ENCODE measurements at regions not wholly inside any gene's neighbourhood (a gene's known extent, or its start where the extent isn't known, plus 50 kb on each side); places are given as distances from the start of the nearest gene placed in this dataset.

DNA sequence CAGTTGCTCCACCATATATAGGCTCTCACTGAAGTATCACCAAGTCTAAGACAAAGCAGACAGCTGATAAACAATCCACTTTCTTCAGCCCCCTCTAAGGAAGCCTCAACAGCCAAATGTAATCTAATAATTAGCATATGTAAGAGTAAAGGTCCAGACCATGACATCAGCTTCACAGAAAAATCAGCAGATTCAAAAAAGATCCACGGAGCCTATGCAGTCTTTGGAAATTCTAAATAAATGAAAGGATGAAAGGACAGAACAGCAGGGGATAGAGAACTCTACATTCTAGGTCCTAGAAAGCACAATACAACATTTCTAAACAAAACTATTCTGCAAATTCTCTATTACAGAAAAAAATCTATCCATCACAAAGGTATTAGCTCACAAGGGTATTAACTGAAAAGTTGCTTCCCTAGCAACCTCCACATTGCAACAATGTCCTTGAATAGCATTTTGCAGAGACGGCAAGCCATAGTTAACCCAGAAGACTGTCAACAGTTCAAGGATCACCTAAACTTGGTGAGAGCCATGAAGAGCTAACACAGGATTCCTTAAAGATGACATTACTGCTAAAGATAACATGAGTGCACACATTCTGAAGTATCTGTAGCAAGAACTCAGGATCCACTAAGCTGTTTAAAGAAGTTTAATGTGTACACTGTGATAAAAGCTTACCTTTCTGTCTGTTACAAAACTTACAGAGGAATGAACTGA is 74.3 kb downstream of the SIPA1L2 start:
- no peak for DNase-seq

DNA sequence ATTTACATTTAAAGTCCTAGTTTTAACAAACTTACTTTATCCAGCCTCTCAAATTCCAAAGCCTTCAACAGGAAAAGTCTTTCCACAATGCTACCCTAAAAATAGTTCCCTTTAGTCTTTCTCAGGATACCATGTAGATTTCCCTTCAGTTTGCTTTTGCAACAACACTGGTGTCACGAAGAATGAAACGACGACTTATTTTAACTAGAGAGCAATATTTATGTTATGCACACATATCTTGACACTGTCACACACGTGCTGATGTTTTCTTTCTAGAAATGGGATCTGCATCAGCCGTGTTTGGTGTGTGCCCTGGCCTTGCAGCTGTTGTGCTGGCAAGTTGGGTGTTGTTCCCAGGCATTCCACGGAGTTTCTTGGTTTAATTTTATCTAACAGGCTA is 75.5 kb downstream of the SIPA1L2 start:
- no peak for DNase-seq

- no peak for DNase-seq
These were observed 76.1 kb downstream of the SIPA1L2 start for GRCh38 chr1:232553809-232554208.

DNA sequence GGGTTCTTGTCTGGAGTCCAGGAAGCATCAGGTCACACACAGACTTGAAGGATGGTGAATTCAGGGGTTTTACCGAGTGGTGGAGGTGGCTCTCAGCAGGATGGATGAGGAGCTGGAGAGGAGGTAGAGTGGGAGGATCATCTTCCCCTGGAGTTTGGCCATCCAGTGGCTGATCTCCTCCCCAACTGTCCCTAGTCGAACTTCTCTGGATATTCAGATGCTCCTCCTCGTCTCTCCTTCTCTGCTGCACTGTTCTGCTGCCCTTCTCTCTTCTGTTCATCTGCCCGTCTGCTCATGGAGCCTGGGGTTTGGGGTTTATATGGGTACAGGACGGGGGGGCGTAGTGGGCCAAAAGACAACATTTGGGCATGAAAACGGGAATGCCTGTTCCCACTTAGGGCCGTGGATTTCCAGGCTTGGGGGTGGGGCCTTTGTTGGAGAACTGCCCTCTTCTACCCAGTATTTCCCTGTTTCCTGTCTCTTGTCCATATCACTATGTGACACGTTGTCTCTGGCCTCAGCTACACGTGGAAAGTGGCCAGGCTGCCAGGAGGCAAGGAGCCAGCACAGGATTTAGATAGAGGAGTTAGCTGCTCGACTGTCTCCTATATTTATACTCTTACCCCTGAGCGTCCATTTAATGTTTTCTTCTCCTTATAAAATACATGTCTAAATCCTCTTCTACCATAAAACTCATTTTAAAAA is 76.7 kb downstream of the SIPA1L2 start:
- DNase-seq = no peak

DNA sequence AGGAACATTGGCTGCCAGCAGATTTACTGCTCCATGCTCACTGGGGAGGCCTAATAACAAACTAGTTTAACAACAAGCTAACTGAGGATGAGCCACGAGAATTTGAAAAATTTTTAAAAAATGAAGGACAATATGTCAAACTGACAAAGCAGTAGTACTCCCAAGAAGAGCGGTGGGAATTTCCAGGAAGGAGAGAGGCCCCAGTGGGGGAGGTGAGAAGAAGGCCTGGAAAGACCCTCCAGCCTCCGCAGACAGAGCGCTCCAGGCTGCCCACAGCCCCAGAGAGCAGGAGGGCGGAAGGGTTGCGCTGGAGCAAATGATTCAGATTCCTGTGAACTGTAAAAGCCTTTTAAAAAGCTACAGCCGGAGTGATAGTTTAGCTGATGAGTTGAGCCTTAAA is 78.5 kb downstream of the SIPA1L2 start:
- DNase-seq = no peak

GRCh38 chr1:232550007-232550406 is 79.9 kb downstream of the SIPA1L2 start:
- no peak for DNase-seq

- no peak for DNase-seq
These were observed 81.2 kb downstream of the SIPA1L2 start for GRCh38 chr1:232548691-232549090.

DNA sequence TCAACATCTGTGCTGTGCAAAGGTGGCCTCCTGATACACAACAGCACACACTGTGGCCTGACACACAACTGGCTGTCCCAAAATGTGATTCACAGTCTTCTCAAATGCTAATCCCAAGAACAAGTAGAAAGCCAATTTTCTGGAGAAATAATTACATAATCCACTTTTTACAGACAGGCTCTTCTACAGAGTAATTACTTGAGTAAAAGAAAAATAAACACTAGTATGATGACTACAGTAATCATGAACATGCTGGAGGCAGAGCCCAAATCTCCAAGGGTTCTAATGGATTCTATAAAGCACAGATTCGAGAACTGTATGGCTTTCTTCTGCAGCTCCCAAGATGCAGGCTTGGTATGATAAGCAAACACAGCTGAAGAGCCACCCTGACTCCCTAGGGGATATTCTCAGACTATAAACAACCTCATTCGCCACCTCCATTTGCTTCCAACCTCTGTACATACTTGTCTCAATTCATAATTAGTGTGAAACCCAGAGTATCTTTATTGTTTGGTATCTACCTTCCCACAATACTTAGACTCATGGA is 81.9 kb downstream of the SIPA1L2 start:
- no peak for DNase-seq

DNA sequence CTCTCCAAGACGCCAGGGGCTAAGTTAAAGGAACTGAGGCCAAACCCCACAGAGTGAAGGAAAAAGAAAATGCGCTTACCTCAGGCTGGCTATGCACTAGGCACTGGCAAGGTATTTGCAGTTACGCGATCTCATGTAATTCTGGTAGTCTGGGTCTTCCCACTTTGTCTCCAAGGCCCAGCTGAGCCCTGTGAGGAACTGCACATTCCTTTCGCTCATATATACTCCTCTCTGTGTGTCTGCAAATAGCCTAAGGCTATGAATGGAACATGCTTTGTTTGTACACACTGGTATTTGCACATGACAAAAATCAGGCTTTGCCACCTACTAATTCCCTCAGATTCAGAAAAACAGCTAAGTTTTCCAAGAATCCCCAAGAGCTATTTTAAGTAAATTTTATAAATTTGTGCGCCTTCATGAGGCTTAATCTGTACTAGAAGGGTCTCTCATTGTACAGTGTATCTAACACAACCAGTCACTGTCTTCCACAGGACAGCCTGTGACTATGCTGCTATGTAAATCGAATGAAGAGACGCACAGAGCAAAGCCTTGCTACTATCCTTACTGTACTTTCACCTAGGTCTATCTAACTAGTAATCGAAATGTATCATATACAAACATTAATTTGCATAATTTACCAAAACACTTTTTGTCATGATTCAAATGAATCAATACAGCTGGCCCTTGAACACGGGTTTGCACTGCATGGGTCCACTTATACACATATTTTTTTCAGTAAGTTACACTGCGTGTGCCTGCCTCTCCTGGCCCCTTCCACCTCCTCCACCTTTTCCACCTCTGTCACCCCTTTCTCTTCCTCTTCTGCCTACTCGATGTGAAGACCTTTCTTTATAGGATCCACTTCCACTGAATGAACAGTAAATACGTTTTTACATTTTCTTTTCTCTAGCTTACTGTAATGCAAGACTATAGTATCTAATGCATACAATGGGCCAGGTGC is 87.0 kb downstream of the SIPA1L2 start:
- DNase-seq = no peak

- no peak for DNase-seq
These were observed 91.0 kb downstream of the SIPA1L2 start for GRCh38 chr1:232538943-232539302.

GRCh38 chr1:232538224-232538942 is 91.5 kb downstream of the SIPA1L2 start:
- DNase-seq = no peak

- no peak for DNase-seq
These were observed 95.1 kb downstream of the SIPA1L2 start for GRCh38 chr1:232534552-232535517.

DNA sequence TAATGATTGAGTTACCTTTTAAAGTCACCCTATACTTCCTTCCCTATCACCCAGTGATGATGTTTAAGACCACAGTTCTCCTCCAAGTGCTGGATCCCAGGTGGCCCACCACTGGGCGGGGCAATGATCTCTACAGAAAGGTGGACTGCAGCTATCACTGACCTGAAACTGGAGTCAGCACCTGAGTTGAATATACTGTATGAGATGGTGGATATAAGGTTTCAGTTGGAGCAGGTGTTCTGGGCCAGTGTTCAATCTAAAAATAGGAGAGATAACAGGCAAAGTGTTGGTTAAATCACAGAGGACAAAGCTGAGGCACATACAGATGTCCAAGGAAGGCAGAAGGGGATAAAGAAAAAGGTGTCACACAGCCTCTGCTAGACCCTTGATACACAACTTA is 96.6 kb downstream of the SIPA1L2 start:
- no peak for DNase-seq

DNA sequence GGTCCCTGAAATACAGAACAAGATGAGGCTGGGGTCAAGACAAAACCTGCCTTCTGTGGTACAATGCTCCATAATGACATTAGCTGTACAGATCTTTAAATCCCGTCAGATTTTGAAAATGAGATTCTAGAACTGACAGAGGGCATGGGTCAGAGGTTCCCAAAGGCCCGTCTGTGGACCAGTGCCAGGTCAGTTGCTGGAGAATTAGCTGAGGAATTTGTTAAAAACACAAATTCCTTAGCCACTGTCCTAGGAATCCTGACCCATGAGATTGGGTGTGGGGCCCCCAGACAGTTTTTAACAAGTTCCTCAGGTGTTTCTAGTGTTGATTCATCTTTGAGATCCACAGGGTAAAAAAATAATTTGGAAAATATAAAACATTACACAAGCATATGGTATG is 97.0 kb downstream of the SIPA1L2 start:
- no peak for DNase-seq

GRCh38 chr1:232531291-232531690 is 98.6 kb downstream of the SIPA1L2 start:
- no peak for DNase-seq

GRCh38 chr1:232529747-232530146 is 100.2 kb downstream of the SIPA1L2 start:
- no peak for DNase-seq

DNA sequence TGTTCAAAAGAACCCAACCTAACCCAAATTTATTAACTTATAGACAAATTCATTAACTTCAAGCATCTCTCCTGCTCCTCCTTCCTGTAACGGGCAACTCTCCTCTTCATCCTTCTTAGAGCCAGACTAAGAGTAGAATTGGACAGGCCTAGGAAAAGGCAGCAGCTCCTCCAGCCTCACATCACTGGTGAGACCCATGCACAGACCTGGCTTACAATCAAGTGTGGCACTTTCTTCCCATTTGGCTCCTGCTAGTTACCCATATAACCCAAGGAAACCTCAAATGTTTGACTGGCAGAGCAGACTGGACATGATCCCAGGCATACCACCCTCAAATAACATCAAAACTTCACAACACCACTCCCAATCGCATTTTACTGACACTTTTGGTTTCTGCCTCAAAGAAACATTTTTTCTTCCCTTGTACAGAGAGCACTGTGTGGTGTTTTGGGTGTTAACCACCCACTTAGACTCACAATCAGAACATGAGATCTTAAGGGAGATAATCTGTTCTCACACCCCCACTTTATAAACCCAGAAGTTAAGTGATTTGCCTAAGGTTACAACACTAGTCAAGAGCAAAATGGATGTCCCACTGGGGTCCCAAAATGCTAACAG is 101.4 kb downstream of the SIPA1L2 start:
- no peak for DNase-seq

DNA sequence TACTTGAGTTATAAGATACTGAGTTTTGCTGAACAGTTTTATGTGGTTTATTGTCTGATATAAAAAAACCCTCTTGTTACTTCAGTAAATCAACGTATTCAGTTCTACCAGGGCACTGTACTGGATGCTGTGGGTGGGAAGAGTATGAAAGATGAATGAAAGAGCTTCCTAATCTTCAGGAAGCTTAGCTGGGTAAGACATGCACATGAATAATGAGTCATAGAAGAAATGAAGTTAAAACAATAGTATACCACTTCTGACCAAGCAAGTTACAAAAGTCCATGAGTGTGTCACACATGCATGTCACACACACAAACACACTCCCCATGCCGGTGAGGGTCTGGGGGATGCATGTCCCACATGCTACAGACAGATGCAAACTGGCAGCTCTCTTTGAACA is 105.9 kb downstream of the SIPA1L2 start:
- no peak for DNase-seq

DNA sequence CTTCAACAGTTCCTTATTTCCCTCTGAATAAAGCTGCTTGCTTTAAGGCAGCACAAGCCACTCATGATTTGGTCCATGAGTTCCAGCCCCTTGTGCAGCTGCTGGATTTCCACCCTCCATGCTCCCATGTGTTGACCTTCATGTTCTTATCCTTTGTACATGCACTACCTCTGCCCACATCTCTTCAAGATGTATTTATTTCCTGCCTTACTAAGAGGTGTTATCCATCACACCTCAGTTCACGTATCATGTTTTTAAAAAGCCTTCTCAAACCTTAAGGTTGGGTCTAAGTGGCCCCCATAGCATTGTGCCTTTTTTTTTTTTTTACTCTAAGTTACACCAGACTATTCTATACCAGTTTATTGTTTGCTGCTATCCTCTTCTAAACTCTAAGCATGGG is 107.7 kb downstream of the SIPA1L2 start:
- no peak for DNase-seq

DNA sequence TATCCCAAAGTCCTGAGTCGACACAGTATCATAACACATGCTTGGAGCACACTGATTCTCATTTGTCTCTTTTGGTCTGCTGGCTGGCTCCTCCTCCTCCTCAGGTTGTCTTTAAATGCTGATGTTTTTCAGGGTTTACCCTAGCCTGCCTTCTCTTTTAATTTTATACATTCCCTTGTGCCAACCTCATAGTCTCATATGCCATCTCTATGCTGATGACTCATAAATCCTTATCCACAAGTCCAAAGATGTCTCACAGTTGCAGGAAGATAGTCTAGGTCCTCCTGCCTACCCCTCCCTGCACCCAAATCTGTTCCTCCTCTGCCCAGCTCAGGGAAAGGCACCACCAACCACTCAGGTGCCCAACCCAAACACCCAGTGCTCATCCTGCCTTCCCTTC is 108.3 kb downstream of the SIPA1L2 start:
- no peak for DNase-seq

DNA sequence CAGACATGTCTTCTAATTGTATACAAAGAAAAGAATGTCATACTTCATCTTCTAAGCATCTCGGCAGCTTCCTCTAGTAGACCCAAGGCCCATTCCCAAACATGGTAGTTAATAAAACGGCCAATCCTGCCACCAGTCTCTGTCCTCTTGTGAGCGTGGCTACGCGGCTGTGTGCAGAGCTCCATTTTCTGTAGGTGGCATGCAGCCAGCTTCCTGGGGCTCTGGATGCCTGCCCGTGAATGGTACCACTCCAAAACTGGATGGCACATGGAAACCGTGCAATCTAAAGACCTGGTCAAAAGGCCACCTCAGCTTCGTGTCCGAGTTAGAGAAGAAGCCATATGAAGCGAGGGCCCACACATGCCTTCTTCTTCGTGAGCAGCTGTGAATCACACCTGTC is 110.7 kb downstream of the SIPA1L2 start:
- no peak for DNase-seq
